Left lobe of liver (tissue), 2 donors: ENCODE measurements at regions not wholly inside any gene's neighbourhood (a gene's known extent, or its start where the extent isn't known, plus 50 kb on each side); places are given as distances from the start of the nearest gene placed in this dataset.
"Not testable (repeated sequence)": the region's sequence is repeated elsewhere in the genome, so short reads cannot be mapped to it uniquely, and the experiment has no call there.

Experiments used
- ATAC-seq: fragments of 200-7000 bp; cut with Tn5 transposase; one replicate; pipeline ENCODE4 v1.9.1; 2020; ENCODE audit warnings: mild to moderate bottlenecking, moderate library complexity
- DNase-seq: peaks from one replicate; pipeline ENCODE4 v3.0.0-alpha.2; 2020; ENCODE audit warnings: low spot score
- donor health status: DM: no; HTN: no; CAD: no; lungs with moderate emphysema.
- donor health status: DM: no; HTN: yes; CAD: no.

DNA sequence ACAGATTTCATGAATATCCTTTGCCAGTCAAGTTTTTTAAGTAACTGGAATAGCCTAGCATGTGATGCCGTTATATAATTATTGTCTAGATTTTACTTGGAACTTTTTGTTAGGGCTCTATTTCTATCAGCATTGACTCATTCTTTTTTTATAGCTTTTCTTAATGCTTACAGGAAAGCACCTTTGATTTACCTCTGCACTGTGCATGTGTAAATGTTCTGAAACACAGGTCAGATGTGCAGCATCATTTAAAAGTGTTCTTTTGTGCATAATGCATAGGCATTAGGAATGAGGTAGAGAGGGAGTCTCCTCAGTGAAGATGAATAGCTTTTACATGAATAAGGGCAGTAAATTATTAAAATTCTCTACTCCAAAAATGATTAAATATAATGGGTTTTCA lies 669.3 kb upstream of the MBL2 start:
- ATAC-seq: no peak
- no peak for DNase-seq

DNA sequence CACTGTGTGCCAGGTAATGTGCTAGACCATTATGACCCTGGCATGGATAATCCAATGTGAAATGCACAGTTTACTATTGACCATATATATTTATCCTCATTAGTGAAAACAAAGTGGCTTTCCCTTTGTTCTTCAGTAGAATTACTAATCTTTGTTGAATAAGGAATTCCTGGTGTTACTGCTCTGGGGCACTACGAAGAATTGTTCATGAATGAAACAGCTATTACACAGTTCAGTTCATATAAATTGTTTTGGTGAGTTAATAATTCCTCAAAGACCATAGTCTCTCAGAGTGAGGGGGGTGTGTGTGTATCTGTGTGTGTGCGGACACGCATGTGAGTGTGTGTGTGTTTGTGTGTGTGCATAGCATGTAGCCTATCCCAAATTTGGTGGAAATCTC lies 668.0 kb upstream of the MBL2 start:
- DNase-seq (no peak), ATAC-seq (no peak)

DNA sequence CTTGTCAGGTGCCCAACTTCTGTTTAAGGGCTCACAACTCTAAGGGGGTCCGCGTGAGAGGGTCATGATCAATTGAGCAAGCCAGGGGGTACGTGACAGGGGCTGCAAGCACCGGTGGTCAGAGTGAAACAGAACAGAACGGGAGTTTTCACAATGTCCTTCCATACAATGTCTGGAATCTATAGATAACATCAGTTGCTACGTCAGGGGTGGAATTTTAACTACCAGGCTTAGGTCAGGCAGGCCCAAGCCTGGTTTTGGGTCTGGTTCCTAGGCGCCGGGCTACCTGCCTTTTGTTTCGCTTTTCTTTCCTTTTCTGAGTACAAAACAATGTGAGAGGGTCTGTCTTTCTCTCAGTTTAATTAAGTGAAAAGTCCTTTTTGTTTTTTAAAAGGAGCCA lies 666.5 kb upstream of the MBL2 start:
- DNase-seq, ATAC-seq: not testable (repeated sequence)

DNA sequence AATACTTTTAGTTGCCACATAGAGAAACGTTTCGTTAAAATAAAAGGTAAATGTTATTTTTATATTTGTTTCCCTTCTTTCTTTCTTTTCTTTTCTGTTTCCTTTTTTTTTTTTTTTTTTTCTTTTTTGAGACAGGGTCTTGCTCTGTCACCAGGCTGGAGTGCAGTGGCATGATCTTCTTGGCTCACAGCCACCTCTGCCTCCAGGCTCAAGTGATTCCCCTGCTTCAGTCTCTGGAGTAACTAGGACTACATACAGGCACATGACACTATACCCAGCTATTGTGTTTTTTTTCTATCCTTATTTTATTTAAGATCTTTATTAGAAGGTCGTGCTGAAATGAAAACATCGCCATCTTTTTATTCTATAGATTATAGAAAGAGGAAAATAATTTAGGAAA lies 661.8 kb upstream of the MBL2 start:
- ATAC-seq: no peak
- DNase-seq: no peak

DNA sequence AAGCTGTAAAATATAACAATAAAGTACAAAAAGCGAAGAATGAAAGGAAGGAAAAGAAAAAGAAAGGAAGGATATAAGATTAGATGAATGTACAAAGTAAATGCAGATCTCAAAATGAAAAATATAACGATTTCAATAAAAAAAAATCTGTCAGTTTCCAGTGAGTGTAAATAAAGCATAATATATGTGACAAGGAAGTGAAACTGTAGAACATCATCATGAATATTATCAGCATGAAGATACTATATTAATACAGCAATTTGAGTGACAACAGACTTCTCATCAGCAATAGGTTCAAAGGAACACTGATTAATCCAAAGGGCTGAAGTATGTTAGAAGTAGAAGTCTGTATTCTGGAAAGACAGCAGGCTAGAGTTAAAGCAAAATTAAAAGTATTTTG lies 659.5 kb upstream of the MBL2 start:
- ATAC-seq (no peak), DNase-seq (no peak)

GRCh38 chr10:53430974-53431373 lies 658.4 kb upstream of the MBL2 start:
- DNase-seq (no peak), ATAC-seq (no peak)

DNA sequence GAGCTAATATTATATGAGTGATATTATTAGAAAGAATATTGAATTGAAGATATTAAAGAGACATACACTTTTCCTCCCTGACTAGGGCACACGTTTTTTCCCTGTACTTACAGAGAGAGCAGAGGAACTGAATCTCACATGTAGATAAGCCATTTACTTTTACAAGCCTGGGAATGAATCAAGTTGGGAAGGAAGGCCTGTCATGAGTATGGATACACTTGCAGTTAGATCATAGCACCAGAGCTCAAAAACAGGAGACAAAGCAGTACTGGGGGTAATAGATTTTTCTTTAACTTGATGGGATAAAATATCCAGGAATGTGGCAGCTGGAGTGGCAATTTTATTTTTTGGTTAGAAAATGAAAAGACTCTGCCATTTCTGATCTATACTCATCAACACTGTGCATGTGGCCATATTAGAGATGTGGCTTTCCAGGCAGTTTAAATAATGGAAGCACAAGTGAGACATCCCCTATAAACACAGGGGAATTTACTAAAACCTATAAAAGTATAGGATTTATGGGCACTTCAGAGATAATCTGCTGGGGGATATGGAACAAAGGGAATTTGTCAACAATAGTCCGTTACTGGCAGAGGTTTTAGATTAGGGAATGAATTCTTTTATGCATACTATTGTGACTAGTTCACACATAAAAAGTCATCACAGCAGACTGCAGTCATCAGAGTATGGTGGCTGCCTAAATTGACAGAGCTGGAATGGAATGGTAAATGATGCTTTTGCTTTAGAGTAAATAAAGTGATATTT lies 657.7 kb upstream of the MBL2 start:
- no peak for DNase-seq
- ATAC-seq: no peak

DNA sequence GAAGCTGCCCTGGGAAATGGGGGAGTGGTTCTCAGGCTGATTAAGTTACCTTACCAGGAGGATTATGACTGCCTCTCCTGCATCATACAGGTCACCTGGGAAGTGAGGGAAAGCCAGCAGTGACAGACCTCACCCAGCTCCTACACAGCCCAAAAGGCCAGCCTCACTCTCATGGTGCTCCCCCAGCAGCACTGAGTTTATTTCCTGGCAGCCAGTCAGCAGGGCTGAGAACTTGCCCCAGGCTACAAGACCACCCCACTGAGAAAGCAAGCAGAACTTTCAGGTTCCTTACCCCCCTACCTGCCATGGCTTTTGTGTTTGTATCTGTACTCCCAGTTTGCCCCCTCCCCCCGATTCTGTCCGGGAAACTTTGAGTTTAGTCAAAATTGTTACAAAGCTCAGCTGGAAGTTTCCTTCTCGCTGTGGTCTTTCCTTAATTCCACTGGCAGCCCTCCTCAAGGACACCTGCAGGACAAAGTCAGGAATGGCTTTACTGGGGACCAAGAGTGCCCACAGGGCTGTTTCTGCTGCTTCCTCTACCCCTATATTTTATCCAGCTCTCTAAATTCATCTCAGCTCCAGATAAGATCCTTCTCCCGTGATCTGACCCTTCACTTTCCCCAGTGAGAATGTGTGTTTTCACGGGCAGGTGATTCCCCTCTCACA lies 649.8 kb upstream of the MBL2 start:
- ATAC-seq (no peak), DNase-seq (no peak)

GRCh38 chr10:53412651-53413050 lies 640.1 kb upstream of the MBL2 start:
- no peak for ATAC-seq
- no peak for DNase-seq

- ATAC-seq (no peak), DNase-seq (no peak)
Measured at GRCh38 chr10:53406532-53406931, 633.9 kb upstream of the MBL2 start.

DNA sequence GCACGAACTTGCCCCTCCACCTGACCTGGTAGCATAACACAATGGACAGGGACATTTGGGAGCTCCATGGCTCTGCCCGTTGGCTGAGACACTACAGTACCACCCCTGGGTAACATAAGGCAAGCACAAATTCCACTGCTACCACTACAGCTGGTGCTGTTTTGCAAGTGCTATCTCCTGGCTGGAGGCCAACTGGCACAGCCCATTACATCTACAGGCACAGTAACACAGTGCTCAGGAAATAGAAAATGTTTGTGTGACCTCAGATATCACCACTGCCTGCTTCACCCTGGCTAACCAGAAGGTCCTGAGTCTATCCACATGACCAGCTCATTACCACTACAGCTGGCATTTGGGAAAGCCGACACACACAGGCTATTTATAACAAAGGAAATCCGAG lies 631.1 kb upstream of the MBL2 start:
- DNase-seq: peak; percentile 92
- ATAC-seq: peak; percentile 93

DNA sequence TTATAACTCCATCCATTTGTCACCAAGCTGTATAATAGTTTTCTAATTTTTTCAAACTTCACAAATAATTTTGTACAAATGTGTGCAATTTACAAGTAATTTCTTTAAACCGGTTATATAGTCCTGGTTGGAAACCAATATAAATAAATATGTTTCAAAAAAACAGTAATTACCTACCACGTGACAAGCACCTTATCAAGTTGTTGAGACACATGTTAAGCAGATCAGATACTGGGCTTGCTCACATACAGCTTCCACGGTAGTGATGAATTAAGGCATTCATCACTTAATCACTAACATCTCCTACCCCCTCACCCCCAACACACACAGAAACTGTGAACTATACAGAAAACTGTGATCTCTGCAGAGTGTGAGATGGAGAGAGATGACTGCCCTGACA lies 630.0 kb upstream of the MBL2 start:
- DNase-seq: no peak
- ATAC-seq: no peak

DNA sequence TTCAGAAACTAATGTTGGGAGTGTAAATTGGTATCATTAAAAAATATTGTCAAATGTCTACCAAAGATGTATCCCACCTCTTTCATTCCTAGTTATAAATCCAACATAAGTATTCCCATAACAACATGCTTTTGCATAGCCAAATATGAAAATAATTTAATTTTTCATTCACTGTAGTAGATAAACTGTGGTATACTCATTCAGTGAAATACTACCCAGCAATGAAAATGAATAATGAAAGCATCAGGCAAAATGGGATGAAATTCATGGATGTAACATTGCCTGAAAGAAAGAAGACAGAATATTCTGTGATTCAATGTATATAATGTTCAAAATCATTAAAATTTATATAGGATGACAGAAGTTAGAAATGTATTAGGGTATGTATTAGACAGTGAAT lies 629.0 kb upstream of the MBL2 start:
- ATAC-seq (no peak), DNase-seq (no peak)

DNA sequence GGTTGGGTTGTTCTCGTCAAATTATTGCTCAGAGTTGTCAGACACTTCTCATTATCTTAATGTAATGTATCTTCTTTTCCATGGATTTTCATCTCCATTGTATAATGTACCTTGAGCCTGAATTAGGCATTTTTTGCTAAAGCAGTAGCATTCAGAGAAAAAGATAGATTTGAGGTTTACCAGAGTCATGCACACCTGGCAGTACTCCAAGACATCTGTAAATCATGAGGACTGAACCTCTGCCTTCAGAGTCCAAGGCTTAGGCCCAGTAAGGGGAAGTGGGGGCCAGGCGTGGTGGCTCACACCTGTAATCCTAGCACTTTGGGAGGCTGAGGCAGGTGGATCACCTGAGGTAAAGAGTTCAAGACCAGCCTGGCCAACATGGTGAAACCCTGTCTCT lies 624.3 kb upstream of the MBL2 start:
- ATAC-seq (no peak), DNase-seq (no peak)

GRCh38 chr10:53395449-53395848 lies 622.9 kb upstream of the MBL2 start:
- DNase-seq: no peak
- ATAC-seq: no peak

DNA sequence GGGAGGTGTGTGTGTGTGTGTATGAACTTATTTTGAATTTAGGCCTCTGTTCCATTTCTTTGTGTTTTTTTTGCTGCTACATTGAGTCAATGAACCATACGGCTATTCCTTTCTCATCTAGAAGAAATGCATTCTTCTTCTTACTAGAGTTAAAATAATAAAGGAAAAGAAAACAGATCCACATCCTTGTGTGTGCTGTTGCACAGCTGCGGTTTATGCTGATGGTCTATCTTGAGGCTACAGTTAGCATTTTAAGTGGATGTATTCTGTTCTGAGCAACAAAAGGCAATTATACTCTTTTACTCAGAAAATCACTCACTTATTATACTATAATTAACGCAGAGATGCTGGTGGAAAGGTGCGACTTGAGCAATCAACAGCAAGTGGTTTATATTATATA lies 615.0 kb upstream of the MBL2 start:
- no peak for ATAC-seq

DNA sequence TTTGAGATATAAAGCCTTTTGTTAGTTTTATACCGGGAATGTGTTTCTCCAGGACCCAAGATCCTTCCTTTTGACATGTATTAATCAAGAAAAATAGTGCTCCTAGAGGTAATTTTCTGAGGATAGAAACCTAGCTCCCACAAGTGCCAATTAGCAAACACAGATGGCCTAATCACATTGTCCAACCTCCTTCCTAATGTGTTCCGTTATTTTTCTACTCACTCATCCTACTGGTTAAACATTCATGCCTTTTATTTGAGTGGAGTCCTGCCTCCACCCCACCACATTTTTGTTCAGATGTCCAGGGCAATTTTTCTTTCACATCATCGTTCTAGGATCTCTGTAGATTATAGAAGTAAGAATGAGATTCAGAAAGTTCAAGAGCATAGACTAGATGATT lies 610.0 kb upstream of the MBL2 start:
- ATAC-seq: no peak
- DNase-seq: no peak

More for the DNA sequence above, 615.0 kb upstream of the MBL2 start:
- no peak for DNase-seq

DNA sequence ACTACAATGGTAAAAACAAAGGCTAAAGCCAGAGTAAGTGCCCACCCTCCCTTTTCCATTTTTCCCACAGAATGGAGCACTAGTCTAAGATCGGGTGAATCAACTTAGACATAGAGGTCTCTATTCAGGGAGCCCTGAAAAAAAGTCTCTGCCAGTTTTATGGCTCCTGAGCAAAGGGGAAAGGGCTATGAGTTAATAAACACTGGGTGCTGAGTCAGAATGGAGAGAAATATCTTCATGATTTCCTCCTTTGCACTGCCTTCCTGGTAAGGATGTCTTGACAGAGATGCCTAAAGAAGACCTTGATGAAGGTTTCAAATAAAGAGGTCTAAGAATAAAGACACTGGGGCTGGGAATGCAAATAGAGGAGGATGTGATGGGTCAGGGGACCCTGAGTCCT lies 607.4 kb upstream of the MBL2 start:
- no peak for ATAC-seq
- DNase-seq: no peak

- DNase-seq: no peak
Measured at GRCh38 chr10:53370347-53370746, 597.8 kb upstream of the MBL2 start.

DNA sequence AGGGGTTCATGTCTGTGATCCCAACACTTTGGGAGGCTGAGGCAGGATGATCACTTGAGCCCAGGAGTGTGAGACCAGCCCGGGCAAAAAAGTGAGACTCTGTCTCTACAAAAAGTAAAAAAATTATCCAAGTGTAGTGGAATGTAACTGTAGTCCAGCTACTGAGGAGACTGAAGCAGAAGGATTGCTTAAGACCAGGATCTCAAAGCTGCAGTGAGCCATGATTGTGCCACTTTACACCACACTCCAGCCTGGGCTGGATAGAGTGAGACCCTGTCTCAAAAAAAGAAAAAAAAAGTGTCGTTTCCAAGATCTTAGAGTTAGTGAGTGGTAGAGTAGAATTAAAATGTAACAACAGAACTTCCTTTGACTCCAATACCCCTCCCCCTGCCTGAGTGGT lies 589.4 kb upstream of the MBL2 start:
- DNase-seq: no peak
- ATAC-seq: peak; percentile 52

More at GRCh38 chr10:53370347-53370746, 597.8 kb upstream of the MBL2 start:
- no peak for ATAC-seq

DNA sequence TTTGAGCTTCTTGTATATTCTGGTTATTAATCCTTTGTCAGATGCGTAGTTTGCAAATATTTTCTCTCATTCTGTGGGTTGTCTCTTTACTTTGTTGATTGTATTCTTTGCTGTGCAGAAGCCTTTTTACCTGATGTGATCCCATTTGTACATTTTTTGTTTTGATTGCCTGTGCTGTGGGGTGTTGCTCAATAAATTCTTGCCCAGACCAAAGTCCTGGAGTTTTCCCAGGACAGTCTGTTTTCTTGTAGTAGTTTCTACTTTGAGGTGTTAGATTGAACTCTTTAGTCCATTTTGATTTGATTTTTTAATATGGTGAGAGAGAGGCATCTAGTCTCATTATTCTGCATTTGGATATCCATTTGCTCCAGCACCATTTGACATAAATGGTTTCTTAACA lies 588.7 kb upstream of the MBL2 start:
- peak; percentile 96 for ATAC-seq
- DNase-seq: peak; percentile 59

- DNase-seq, ATAC-seq: not testable (repeated sequence)
Measured at GRCh38 chr10:53358978-53359377, 586.4 kb upstream of the MBL2 start.

- DNase-seq (no peak), ATAC-seq (no peak)
Measured at GRCh38 chr10:53358536-53358935, 586.0 kb upstream of the MBL2 start.
